K562 (cell line): ENCODE measurements at regions not wholly inside any gene's neighbourhood (a gene's known extent, or its start where the extent isn't known, plus 50 kb on each side); places are given as distances from the start of the nearest gene placed in this dataset.
A peak's percentile ranks its signal among the peaks of the same experiment; 100 is the strongest.

Source experiments
- ATAC-seq: fragments of 200-7000 bp; cut with Tn5 transposase; 3 replicates; pipeline ENCODE4 v1.9.1; 2020; ENCODE audit warnings: moderate library complexity
- BruUV-seq: library from RNA; stranded (reverse); fragments of 400-500 nt; replicated peaks from 2 replicates; lab custom pipeline; 2021; lab: Mats Ljungman, UMichigan
- CTCF ChIA-PET: fragments of 300-600 bp; formaldehyde crosslinking; extraction: SDS; loops from one replicate; lab custom pipeline; 2021; ENCODE audit warnings: low intra/inter-chr PET ratio; lab: Yijun Ruan, JAX
- POLR2A ChIA-PET: fragments of 300-600, 350-650 bp; sonication (Branson Sonifier 250); formaldehyde crosslinking; extraction: SDS; loops from one replicate; lab custom pipeline; 2021; ENCODE audit warnings: antibody characterized with exemption, inconsistent platforms; lab: Yijun Ruan, JAX
- DNase-seq, 4 experiments: peaks; one replicate each; pipeline versions ENCODE4 v3.0.0 to v3.0.0-alpha.2; 2011 to 2018; ENCODE audit warnings: low spot score in 3 of 4, mixed read lengths in 3 of 4; ENCODE audit errors: extremely low read depth in 1 of 4
- FAIRE-seq: peaks from 2 replicates; lab custom pipeline; 2011; peaks lifted over from hg19 to GRCh38; lab: Jason Lieb, UNC
- H2AFZ ChIP-seq: 2 replicates; pipeline ENCODE4 v1.6.0; 2011; ENCODE audit warnings: low read depth, low read length, control low read depth, inconsistent platforms
- H3K27ac ChIP-seq: fragments of 200-600 bp; 3 replicates; pipeline ENCODE4 v1.8.0; 2011; ENCODE audit warnings: low read depth, mild to moderate bottlenecking, control low read depth, inconsistent platforms, low read length, moderate library complexity, mixed read lengths; ENCODE audit errors: extremely low read depth
- H3K27me3 ChIP-seq, 2 experiments: fragments of 300-600 bp in 1 of 2; 2 replicates in 1 of 2; 3 replicates in 1 of 2; pipeline versions ENCODE4 v1.6.0 to v1.8.0; 2011; ENCODE audit warnings: inconsistent platforms in 2 of 2, low read length in 2 of 2, mild to moderate bottlenecking in 1 of 2, mixed read lengths in 1 of 2, moderate library complexity in 1 of 2; ENCODE audit not compliant: control insufficient read depth in 2 of 2, insufficient read depth in 2 of 2
- H3K36me3 ChIP-seq: fragments of 300-600 bp; 3 replicates; pipeline ENCODE4 v1.8.0; 2011; ENCODE audit warnings: mild to moderate bottlenecking, low read length, inconsistent platforms; ENCODE audit not compliant: control insufficient read depth, insufficient read depth
- H3K4me1 ChIP-seq, 2 experiments: fragments of 200-600 bp in 1 of 2; replicated peaks in 1 of 2; 2 replicates in 1 of 2; 3 replicates in 1 of 2; pipeline versions ENCODE4 v1.5.1 to v1.8.0; 2011; ENCODE audit warnings: inconsistent platforms in 2 of 2, low read length in 2 of 2, mild to moderate bottlenecking in 1 of 2, mixed read lengths in 1 of 2, moderate library complexity in 1 of 2; ENCODE audit not compliant: control insufficient read depth in 2 of 2, insufficient read depth in 2 of 2
- H3K4me2 ChIP-seq: 2 replicates; pipeline ENCODE4 v1.6.1; 2011; ENCODE audit warnings: low read length, control low read depth, inconsistent platforms, mixed read lengths; ENCODE audit not compliant: insufficient read depth
- H3K4me3 ChIP-seq: fragments of 200-600 bp; sonication (generic), shearing (Covaris generic); 2 replicates; pipeline ENCODE4 v1.5.1; 2016; ENCODE audit warnings: control low read depth, inconsistent platforms
- H3K79me2 ChIP-seq: fragments of 200-600 bp; 3 replicates; pipeline ENCODE4 v1.8.0; 2011; ENCODE audit warnings: low read length, inconsistent platforms; ENCODE audit not compliant: control insufficient read depth, insufficient read depth
- H3K9ac ChIP-seq, 2 experiments: 2 replicates each; pipeline versions ENCODE4 v1.6.0 to v1.6.1; 2011; ENCODE audit warnings: low read depth in 2 of 2, low read length in 2 of 2, control low read depth in 1 of 2, inconsistent platforms in 1 of 2, mild to moderate bottlenecking in 1 of 2, mixed read lengths in 1 of 2; ENCODE audit not compliant: insufficient read depth in 1 of 2
- H3K9me1 ChIP-seq: one replicate; pipeline ENCODE4 v1.6.0; 2011; ENCODE audit warnings: inconsistent platforms, mild to moderate bottlenecking, low read length, moderate library complexity; ENCODE audit not compliant: control insufficient read depth, insufficient read depth
- H3K9me3 ChIP-seq: replicated peaks from 2 replicates; pipeline ENCODE4 v1.5.1; 2011; ENCODE audit warnings: low read depth, low read length, inconsistent platforms; ENCODE audit not compliant: control insufficient read depth, insufficient read depth
- H4K20me1 ChIP-seq: replicated peaks from 2 replicates; pipeline ENCODE4 v1.6.1; 2011; ENCODE audit warnings: low read length, inconsistent platforms, mixed read lengths; ENCODE audit not compliant: control insufficient read depth, insufficient read depth
- EHMT2 ChIP-seq: fragments of 450-650 bp; IDR thresholded peaks from 2 replicates; pipeline ENCODE4 v1.6.1; 2018; ENCODE audit warnings: antibody characterized with exemption
- HMG20A ChIP-seq: fragments of 450-650 bp; formaldehyde crosslinking; conservative IDR thresholded peaks from 2 replicates; pipeline ENCODE4 v1.4.0; 2020; ENCODE audit warnings: mild to moderate bottlenecking, mixed read lengths
- NR2C2 ChIP-seq, 2 experiments: fragments of 200-800 bp in 1 of 2; sonication (Bioruptor generic) in 1 of 2; sonication (generic) in 1 of 2; formaldehyde crosslinking in 1 of 2; IDR thresholded peaks; 2 replicates each; pipeline versions ENCODE4 v1.6.1 to v1.8.0; 2016 to 2022; ENCODE audit warnings: mild to moderate bottlenecking in 1 of 2, missing compliant biosample characterization in 1 of 2, missing genetic modification characterization in 1 of 2, missing genetic modification reagents in 1 of 2
- NRF1 ChIP-seq, 2 experiments: fragments of 450-650 bp; IDR thresholded peaks in 1 of 2; conservative IDR thresholded peaks in 1 of 2; 2 replicates each; pipeline ENCODE4 v1.6.1; 2014; ENCODE audit warnings: mild to moderate bottlenecking in 2 of 2
- RBM15 ChIP-seq: fragments of 200-400 bp; formaldehyde crosslinking; IDR thresholded peaks from 2 replicates; pipeline ENCODE4 v1.6.1; 2018; ENCODE audit warnings: mild to moderate bottlenecking, low read length, moderate library complexity; ENCODE audit not compliant: insufficient read depth
- ZNF239 ChIP-seq: fragments of 250-450 bp; sonication (Bioruptor Pico); IDR thresholded peaks from 2 replicates; pipeline ENCODE4 v1.4.0; 2020; ENCODE audit warnings: mild to moderate bottlenecking
- ZNF586 ChIP-seq: fragments of 450-650 bp; formaldehyde crosslinking; conservative IDR thresholded peaks from 2 replicates; pipeline ENCODE4 v1.4.0; 2020; ENCODE audit warnings: mild to moderate bottlenecking, moderate library complexity
- WGBS: fragments of 100-300 bp; shearing (Covaris generic); methylation state at CpG from one replicate; pipeline ENCODE4 v1.1.6; 2016; ENCODE audit warnings: low coverage, mixed read lengths; ENCODE audit not compliant: insufficient coverage; ENCODE audit errors: missing lambda C conversion rate; 5-methylcytosine and 5-hydroxymethylcytosine counted together
- in situ Hi-C: fragments of 300-500 bp; cut with MboI; formaldehyde crosslinking; loops from 4 replicates; pipeline ENCODE4 v1.15.0; 2018; ENCODE audit warnings: inconsistent platforms, mixed read lengths
- intact Hi-C: fragments of 100-400 bp; cut with micrococcal nuclease; formaldehyde crosslinking; loops from 2 replicates; pipeline ENCODE4 v1.14.2; 2022
- TF ChIP-seq, protein P1 (sequence below): fragments of 450-650 bp; IDR thresholded peaks from 2 replicates; pipeline ENCODE4 v1.6.1; 2016; ENCODE audit warnings: missing biosample characterization, missing genetic modification characterization

DNA sequence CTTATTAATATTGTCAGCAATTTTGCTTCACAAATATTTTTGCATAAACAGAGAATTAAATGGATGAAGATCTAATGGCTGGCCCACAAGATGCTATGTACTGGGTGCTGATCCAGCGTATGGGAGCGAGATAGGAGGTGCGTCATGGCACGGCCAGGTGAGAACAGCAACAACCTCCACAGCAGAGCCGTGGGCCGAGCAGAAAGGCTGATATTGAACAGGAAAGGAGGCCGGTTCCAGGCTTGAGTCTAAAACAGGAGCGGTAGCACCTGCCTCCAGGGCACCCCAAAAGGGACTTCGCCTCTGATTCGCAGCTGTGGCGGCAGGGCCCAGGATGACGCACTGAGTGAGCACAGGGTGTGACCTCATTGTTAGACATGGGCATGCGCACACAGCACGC, 1502.1 kb downstream of the TBC1D22A start:
- DNase-seq (no peak), FAIRE-seq (no peak), ATAC-seq (no peak)
- peaks cover 0 to 3% of the 10 kb centered on the region in 2 experiments; a peak in 2 of 5 replicates for H3K4me1 ChIP-seq
- no peaks in the 10 kb centered on the region for H3K79me2 ChIP-seq
- H3K4me3 ChIP-seq: no peak overlapping the region
- BruUV-seq: no TSS peak
- ChIA-PET POLR2A (no interaction called here), CTCF (no interaction called here)
- H2AFZ ChIP-seq: no peak overlapping the region
- H3K9ac ChIP-seq: no peak overlapping the region
- no peaks in the 10 kb centered on the region for H3K9me3 ChIP-seq
- no peak for TF ChIP-seq NR2C2 (CRISPR knock-in tag; IDR thresholded peaks at IDR 0.05)
- no peak for TF ChIP-seq NR2C2 (tag; IDR thresholded peaks at IDR 0.05)
- TF ChIP-seq ZNF239 (CRISPR knock-in tag): no peak
- TF ChIP-seq, protein P1, sequence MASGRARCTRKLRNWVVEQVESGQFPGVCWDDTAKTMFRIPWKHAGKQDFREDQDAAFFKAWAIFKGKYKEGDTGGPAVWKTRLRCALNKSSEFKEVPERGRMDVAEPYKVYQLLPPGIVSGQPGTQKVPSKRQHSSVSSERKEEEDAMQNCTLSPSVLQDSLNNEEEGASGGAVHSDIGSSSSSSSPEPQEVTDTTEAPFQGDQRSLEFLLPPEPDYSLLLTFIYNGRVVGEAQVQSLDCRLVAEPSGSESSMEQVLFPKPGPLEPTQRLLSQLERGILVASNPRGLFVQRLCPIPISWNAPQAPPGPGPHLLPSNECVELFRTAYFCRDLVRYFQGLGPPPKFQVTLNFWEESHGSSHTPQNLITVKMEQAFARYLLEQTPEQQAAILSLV (tag): no peak
- TF ChIP-seq HMG20A (CRISPR knock-in tag): no peak
- TF ChIP-seq ZNF586 (CRISPR knock-in tag): no peak
- no peak for TF ChIP-seq RBM15
- peak; percentile 41 to 47; a peak in 2 of 4 replicates for TF ChIP-seq NRF1 (conservative IDR thresholded peaks at IDR 0.05 in 1 of 2, IDR thresholded peaks at IDR 0.05 in 1 of 2)
- no peak for TF ChIP-seq EHMT2
- in situ Hi-C loops: no loop called here
- no peak overlapping the region for H3K27ac ChIP-seq
- H3K36me3 ChIP-seq: no peaks in the 10 kb centered on the region
- no peak overlapping the region for H3K4me2 ChIP-seq
- H3K9me1 ChIP-seq: no peaks in the 10 kb centered on the region
- intact Hi-C loops: no loop called here
- WGBS: 1% methylated on average over 14 of the region's 14 CpGs
- H4K20me1 ChIP-seq: no peaks in the 10 kb centered on the region
- H3K27me3 ChIP-seq: peaks cover 0 to 16% of the 10 kb centered on the region in 2 experiments; a peak in 1 of 5 replicates
